HFFc6 (cell line): ENCODE measurements at regions not wholly inside any gene's neighbourhood (a gene's known extent, or its start where the extent isn't known, plus 50 kb on each side); places are given as distances from the start of the nearest gene placed in this dataset.

Experiments
- DNase-seq: peaks from one replicate; pipeline ENCODE4 v3.0.0-alpha.2; 2018
- H3K27ac Mint-ChIP-seq: 2 replicates; pipeline ENCODE4 v1.8.0; 2020; ENCODE audit warnings: mild to moderate bottlenecking, mixed read lengths
- H3K27me3 Mint-ChIP-seq: 2 replicates; pipeline ENCODE4 v1.8.0; 2021; ENCODE audit warnings: mild to moderate bottlenecking, moderate library complexity, mixed read lengths; ENCODE audit not compliant: insufficient read depth
- H3K36me3 Mint-ChIP-seq: 2 replicates; pipeline ENCODE4 v1.8.0; 2021; ENCODE audit warnings: low read depth, mixed read lengths
- H3K4me1 Mint-ChIP-seq: 2 replicates; pipeline ENCODE4 v1.8.0; 2020; ENCODE audit warnings: low read depth, mixed read lengths
- H3K4me3 Mint-ChIP-seq: 2 replicates; pipeline ENCODE4 v1.8.0; 2020; ENCODE audit warnings: mild to moderate bottlenecking, moderate library complexity, mixed read lengths
- H3K9me3 Mint-ChIP-seq: 2 replicates; pipeline ENCODE4 v1.8.0; 2020; ENCODE audit warnings: mild to moderate bottlenecking, mixed read lengths
- CTCF ChIP-seq: fragments of 200-600 bp; sonication (generic); IDR thresholded peaks from 2 replicates; pipeline ENCODE4 v1.5.0; 2021; ENCODE audit warnings: antibody characterized with exemption, mild to moderate bottlenecking

GRCh38 chr2:45127891-45128290 is 118.6 kb upstream of the SIX2 start:
- no peak for TF ChIP-seq CTCF
- H3K27me3 Mint-ChIP-seq: peaks cover 16% of the 10 kb centered on the region
- H3K9me3 Mint-ChIP-seq: no peaks in the 10 kb centered on the region
- no peak for DNase-seq
- H3K4me3 Mint-ChIP-seq: no peak overlapping the region
- H3K27ac Mint-ChIP-seq: no peak overlapping the region
- H3K4me1 Mint-ChIP-seq: no peaks in the 10 kb centered on the region
- H3K36me3 Mint-ChIP-seq: no peaks in the 10 kb centered on the region

GRCh38 chr2:45127321-45127720 is 118.1 kb upstream of the SIX2 start:
- no peaks in the 10 kb centered on the region for H3K4me1 Mint-ChIP-seq
- no peak overlapping the region for H3K27ac Mint-ChIP-seq
- H3K36me3 Mint-ChIP-seq: no peaks in the 10 kb centered on the region
- no peak overlapping the region for H3K4me3 Mint-ChIP-seq
- TF ChIP-seq CTCF: no peak
- no peak for DNase-seq
- peaks cover 16% of the 10 kb centered on the region for H3K27me3 Mint-ChIP-seq
- no peaks in the 10 kb centered on the region for H3K9me3 Mint-ChIP-seq

GRCh38 chr2:45125232-45125631 is 116.0 kb upstream of the SIX2 start:
- Mint-ChIP-seq H3K4me1 (peaks cover 17% of the 10 kb centered on the region), H3K27me3 (peaks cover 16% of the 10 kb centered on the region), H3K36me3 (no peaks in the 10 kb centered on the region), H3K4me3 (no peak overlapping the region), H3K9me3 (no peaks in the 10 kb centered on the region), H3K27ac (no peak overlapping the region)
- DNase-seq: no peak
- TF ChIP-seq CTCF: no peak

- peaks cover 25% of the 10 kb centered on the region for H3K4me1 Mint-ChIP-seq
- no peak overlapping the region for H3K4me3 Mint-ChIP-seq
- peaks cover 17% of the 10 kb centered on the region for H3K27me3 Mint-ChIP-seq
- no peaks in the 10 kb centered on the region for H3K9me3 Mint-ChIP-seq
- no peak overlapping the region for H3K27ac Mint-ChIP-seq
- DNase-seq: no peak
- H3K36me3 Mint-ChIP-seq: no peaks in the 10 kb centered on the region
- no peak for TF ChIP-seq CTCF
Measured at GRCh38 chr2:45124456-45124855, 115.2 kb upstream of the SIX2 start.

- no peaks in the 10 kb centered on the region for H3K9me3 Mint-ChIP-seq
- no peak overlapping the region for H3K4me3 Mint-ChIP-seq
- no peak for TF ChIP-seq CTCF
- H3K27me3 Mint-ChIP-seq: peaks cover 17% of the 10 kb centered on the region
- no peak overlapping the region for H3K27ac Mint-ChIP-seq
- H3K4me1 Mint-ChIP-seq: peaks cover 32% of the 10 kb centered on the region
- DNase-seq: no peak
- no peaks in the 10 kb centered on the region for H3K36me3 Mint-ChIP-seq
Measured at GRCh38 chr2:45123521-45124191, 114.4 kb upstream of the SIX2 start.

GRCh38 chr2:45123065-45123464 is 113.8 kb upstream of the SIX2 start:
- peaks cover 17% of the 10 kb centered on the region for H3K27me3 Mint-ChIP-seq
- H3K9me3 Mint-ChIP-seq: no peaks in the 10 kb centered on the region
- TF ChIP-seq CTCF: no peak
- H3K36me3 Mint-ChIP-seq: no peaks in the 10 kb centered on the region
- no peak overlapping the region for H3K27ac Mint-ChIP-seq
- H3K4me3 Mint-ChIP-seq: no peak overlapping the region
- H3K4me1 Mint-ChIP-seq: peaks cover 32% of the 10 kb centered on the region
- DNase-seq: no peak
